Prostate gland (tissue), 2 donors: ENCODE measurements at regions not wholly inside any gene's neighbourhood (a gene's known extent, or its start where the extent isn't known, plus 50 kb on each side); places are given as distances from the start of the nearest gene placed in this dataset.

Source experiments
- DNase-seq: peaks from one replicate; pipeline ENCODE4 v3.0.0-alpha.2; 2019; ENCODE audit warnings: low spot score
- H3K27ac ChIP-seq, 2 donors: fragments of 200-600 bp; sonication (generic); 2 replicates each; pipeline ENCODE4 v1.5.1; 2017 to 2019
- H3K27me3 ChIP-seq: fragments of 200-600 bp; sonication (generic); replicated peaks from 2 replicates; pipeline ENCODE4 v1.5.1; 2019; ENCODE audit not compliant: insufficient read depth
- H3K36me3 ChIP-seq, 2 donors: fragments of 200-600 bp; sonication (generic); 1 replicate in 1 of 2; 2 replicates in 1 of 2; pipeline versions ENCODE4 v1.5.1 to v1.8.1; 2017 to 2019
- H3K4me1 ChIP-seq: fragments of 200-600 bp; sonication (generic); replicated peaks from 2 replicates; pipeline ENCODE4 v1.5.1; 2019
- H3K4me3 ChIP-seq, 2 donors: fragments of 200-600 bp; sonication (generic); 2 replicates each; pipeline ENCODE4 v1.5.1; 2017 to 2019
- H3K9me3 ChIP-seq: fragments of 200-600 bp; sonication (generic); 2 replicates; pipeline ENCODE4 v1.5.1; 2017
- POLR2A ChIP-seq: fragments of 450-650 bp; IDR thresholded peaks from one replicate; pipeline ENCODE4 v1.6.1; 2016; ENCODE audit warnings: antibody characterized with exemption, mild to moderate bottlenecking
- POLR2AphosphoS5 ChIP-seq: sonication (generic); formaldehyde crosslinking; IDR thresholded peaks from one replicate; pipeline ENCODE4 v1.6.1; 2017; ENCODE audit warnings: antibody characterized with exemption
- WGBS: methylation state at CpG from one replicate; pipeline ENCODE4 v1.1.5; 2018; 5-methylcytosine and 5-hydroxymethylcytosine counted together
- intact Hi-C: fragments of 100-400 bp; cut with DNase I; formaldehyde crosslinking; loops from one replicate; pipeline ENCODE4 v1.14.2; 2022
- TF ChIP-seq, protein P1 (sequence below), 4 experiments: fragments of 200-600 bp in 2 of 4; fragments of 450-650 bp in 2 of 4; sonication (generic) in 2 of 4; IDR thresholded peaks; 1 replicate in 3 of 4; 2 replicates in 1 of 4; pipeline ENCODE4 v1.5.1; 2016 to 2019; ENCODE audit warnings: antibody characterized with exemption in 4 of 4, mild to moderate bottlenecking in 2 of 4, moderate library complexity in 2 of 4

DNA sequence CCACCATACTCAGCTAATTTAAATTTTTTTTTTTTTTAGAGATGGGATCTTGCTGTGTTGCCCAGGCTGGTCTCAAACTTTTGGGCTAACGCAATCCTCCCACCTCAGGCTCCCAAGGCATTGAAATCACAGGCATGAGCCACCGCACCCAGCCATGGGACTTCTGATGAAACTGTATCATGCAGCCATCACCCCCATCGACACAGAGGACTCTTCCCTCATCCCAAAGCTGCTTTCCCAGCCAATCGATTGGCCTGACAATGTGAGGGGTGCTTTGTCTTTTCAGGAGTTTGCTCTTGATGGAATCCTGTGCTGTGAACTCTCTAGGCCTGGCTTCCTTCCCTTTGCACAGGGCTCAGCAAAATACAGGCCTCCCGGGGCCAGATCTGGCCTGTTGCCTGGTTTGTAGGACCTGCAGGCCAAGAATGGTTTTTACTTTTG lies 59.6 kb upstream of the NCOR2 start:
- no peaks in the 10 kb centered on the region for H3K27me3 ChIP-seq
- H3K27ac ChIP-seq, result peak overlapping the region in 1 of 2 donors; percentile 48
- H3K4me1 ChIP-seq, result no peaks in the 10 kb centered on the region
- intact Hi-C loops, result no loop called here
- no peaks in the 10 kb centered on the region for H3K36me3 ChIP-seq
- DNase-seq, result no peak
- WGBS, result 71% methylated on average over 5 of the region's 5 CpGs
- H3K9me3 ChIP-seq, result no peaks in the 10 kb centered on the region
- H3K4me3 ChIP-seq, result no peak overlapping the region
- TF ChIP-seq POLR2AphosphoS5, result peak; percentile 7
- no peak for TF ChIP-seq POLR2A
- TF ChIP-seq, protein P1, sequence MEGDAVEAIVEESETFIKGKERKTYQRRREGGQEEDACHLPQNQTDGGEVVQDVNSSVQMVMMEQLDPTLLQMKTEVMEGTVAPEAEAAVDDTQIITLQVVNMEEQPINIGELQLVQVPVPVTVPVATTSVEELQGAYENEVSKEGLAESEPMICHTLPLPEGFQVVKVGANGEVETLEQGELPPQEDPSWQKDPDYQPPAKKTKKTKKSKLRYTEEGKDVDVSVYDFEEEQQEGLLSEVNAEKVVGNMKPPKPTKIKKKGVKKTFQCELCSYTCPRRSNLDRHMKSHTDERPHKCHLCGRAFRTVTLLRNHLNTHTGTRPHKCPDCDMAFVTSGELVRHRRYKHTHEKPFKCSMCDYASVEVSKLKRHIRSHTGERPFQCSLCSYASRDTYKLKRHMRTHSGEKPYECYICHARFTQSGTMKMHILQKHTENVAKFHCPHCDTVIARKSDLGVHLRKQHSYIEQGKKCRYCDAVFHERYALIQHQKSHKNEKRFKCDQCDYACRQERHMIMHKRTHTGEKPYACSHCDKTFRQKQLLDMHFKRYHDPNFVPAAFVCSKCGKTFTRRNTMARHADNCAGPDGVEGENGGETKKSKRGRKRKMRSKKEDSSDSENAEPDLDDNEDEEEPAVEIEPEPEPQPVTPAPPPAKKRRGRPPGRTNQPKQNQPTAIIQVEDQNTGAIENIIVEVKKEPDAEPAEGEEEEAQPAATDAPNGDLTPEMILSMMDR (IDR thresholded peaks at IDR 0.05), result no peak

DNA sequence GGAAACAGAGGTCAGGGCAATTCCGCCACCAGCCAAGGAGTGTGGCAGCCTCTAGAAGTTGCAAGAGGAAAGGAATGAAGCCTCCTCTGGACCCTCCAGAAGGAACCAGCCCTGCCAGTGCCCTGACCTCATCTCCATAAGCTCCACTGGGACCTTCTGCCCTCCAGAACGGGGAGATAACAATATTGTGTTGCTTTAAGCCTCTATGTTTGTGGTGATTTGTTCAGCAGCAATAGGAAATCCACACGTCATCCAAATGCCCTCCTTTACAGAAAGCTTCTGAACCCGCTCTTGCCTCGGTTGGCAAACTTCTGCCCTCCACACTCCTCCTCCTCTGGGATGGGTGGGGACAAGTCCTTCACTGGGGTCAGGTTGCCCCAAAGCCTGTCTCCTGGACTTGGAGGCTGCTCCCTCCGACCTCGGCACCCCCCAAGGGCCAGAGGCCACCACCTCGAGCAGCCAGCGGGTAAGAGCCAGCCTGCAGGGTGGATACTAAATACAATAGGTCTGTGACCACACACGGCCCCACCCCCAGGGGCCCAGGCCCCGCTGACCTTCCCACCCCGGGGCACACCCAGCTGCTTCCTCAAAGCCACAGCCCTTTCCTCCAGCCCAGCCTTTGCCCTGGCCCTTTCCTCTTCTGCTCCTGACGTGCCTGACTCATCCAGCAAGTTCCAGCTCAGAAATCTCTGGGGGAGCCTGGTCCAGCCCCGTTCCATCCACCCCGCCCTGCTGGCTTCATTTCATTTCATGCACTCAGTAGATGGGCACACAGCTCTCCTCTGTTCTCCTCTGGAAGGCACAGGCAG lies 58.7 kb upstream of the NCOR2 start:
- Histone ChIP-seq H3K27ac (peak overlapping the region in 1 of 2 donors; percentile 48), H3K9me3 (no peaks in the 10 kb centered on the region), H3K27me3 (no peaks in the 10 kb centered on the region), H3K4me3 (no peak overlapping the region), H3K4me1 (no peaks in the 10 kb centered on the region), H3K36me3 (no peaks in the 10 kb centered on the region)
- DNase-seq, result peak; percentile 15
- intact Hi-C loops, result no loop called here
- WGBS, result 56% methylated on average over 15 of the region's 15 CpGs
- no peak for TF ChIP-seq POLR2A
- TF ChIP-seq POLR2AphosphoS5, result peak; percentile 16
- TF ChIP-seq, protein P1 (IDR thresholded peaks at IDR 0.05), result no peak

DNA sequence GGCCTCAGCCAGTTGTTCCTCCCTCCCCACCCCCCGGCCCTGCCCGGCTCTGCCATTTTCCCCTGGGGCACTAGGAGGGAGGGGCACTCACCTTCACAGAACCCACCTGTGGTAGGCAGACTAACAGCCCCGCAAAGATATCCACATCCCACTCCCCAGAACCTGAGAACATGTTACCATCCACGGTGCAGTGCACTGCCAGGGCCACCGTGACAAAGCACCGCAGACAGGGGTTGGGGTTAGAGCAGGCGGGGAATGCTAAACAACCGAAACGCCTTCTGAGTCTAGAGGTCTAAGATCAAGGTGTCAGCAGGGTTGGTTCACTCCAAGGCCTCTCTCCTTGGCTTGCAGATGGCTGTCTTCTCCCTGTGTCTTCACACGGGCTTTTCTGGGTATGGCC lies 57.4 kb upstream of the NCOR2 start:
- no peak for DNase-seq

DNA sequence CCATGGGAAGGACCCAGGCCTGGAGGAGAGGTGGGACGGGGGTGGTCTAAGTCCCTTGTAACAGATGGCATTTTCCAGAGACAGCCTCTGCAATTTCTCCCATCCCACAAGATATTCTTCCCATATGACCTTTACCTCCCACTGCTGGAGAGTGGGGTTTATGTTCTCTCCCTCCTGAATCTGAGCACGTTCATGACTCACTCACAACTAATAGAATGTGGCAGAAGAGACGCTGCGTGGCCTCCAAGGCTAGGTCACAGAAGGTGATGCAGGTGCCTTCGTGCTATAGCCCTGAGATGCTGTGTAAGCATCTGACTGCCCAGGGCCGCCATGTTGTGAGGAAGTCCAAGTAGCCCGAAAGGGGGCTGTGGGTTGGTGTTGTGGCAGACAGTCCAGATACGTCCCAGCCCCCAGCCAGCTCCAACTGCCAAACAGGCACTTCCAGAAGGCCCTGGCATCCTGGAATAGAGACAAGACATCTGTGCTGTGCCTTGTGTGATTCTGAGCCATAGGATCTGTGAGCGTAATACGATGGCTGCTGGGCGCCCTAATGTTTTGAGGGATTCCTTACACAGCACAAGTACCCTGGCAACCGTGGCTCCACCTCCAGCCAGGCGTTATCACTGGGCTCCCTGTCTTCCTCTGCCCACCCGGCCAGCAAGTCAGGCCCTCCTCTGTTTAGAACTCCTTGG lies 56.1 kb upstream of the NCOR2 start:
- H3K9me3 ChIP-seq, result no peaks in the 10 kb centered on the region
- TF ChIP-seq POLR2A, result no peak
- no peaks in the 10 kb centered on the region for H3K4me1 ChIP-seq
- H3K27me3 ChIP-seq, result no peaks in the 10 kb centered on the region
- WGBS, result 94% methylated on average over 14 of the region's 14 CpGs
- no peak for DNase-seq
- H3K27ac ChIP-seq, result no peak overlapping the region
- no peak overlapping the region for H3K4me3 ChIP-seq
- intact Hi-C loops, result no loop called here
- no peaks in the 10 kb centered on the region for H3K36me3 ChIP-seq

More for the DNA sequence above, 57.4 kb upstream of the NCOR2 start:
- WGBS, result 89% methylated on average over 9 of the region's 10 CpGs
- Histone ChIP-seq H3K9me3 (no peaks in the 10 kb centered on the region), H3K4me1 (no peaks in the 10 kb centered on the region), H3K4me3 (no peak overlapping the region), H3K27ac (no peak overlapping the region), H3K36me3 (no peaks in the 10 kb centered on the region), H3K27me3 (no peaks in the 10 kb centered on the region)
- TF ChIP-seq, protein P1 (IDR thresholded peaks at IDR 0.05), result no peak
- TF ChIP-seq POLR2AphosphoS5 (no peak), POLR2A (no peak)
- intact Hi-C loops, result no loop called here

DNA sequence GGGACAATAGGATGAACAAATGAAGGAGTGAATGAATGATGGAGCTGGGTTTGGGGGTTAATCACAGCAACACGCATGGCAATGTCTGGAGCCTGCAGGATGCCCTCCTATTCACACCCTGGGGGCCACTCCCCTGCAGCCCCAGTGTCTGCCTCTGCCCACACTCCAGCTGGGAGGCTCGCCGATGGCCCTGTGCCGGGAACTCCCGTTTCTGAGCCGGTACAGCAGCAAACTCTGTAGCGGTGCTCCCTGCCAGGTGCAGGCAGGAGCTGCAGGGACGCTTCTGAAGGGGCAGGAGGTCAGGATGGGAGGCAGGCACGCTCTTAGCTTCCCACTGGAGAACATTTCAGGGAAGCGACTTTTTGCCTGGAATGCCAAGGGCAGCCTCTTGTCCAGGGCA lies 55.4 kb upstream of the NCOR2 start:
- DNase-seq, result no peak
- H3K4me3 ChIP-seq, result no peak overlapping the region
- no peaks in the 10 kb centered on the region for H3K27me3 ChIP-seq
- no peaks in the 10 kb centered on the region for H3K9me3 ChIP-seq
- H3K27ac ChIP-seq, result no peak overlapping the region
- no peaks in the 10 kb centered on the region for H3K36me3 ChIP-seq
- no peaks in the 10 kb centered on the region for H3K4me1 ChIP-seq
- TF ChIP-seq, protein P1 (IDR thresholded peaks at IDR 0.05), result no peak
- no peak for TF ChIP-seq POLR2AphosphoS5
- no peak for TF ChIP-seq POLR2A
- WGBS, result 43% methylated on average over 10 of the region's 10 CpGs
- intact Hi-C loops, result no loop called here
